ENCODE measurements at regions not wholly inside any gene's neighbourhood (a gene's known extent, or its start where the extent isn't known, plus 50 kb on each side); places are given as distances from the start of the nearest gene placed in this dataset.

- no peaks in the 10 kb centered on the region for H3K36me3 ChIP-seq (ENCODE audit: control insufficient read depth, low read length)
- H3K4me1 ChIP-seq (ENCODE audit: control insufficient read depth, low read length), result no peaks in the 10 kb centered on the region
- H3K79me2 ChIP-seq (ENCODE audit: control insufficient read depth, low read length), result no peaks in the 10 kb centered on the region
- H3F3A ChIP-seq (ENCODE audit: control insufficient read depth, insufficient read depth), result no peaks in the 10 kb centered on the region
- no peaks in the 10 kb centered on the region for H3K9me3 ChIP-seq (ENCODE audit: control insufficient read depth, insufficient read depth, low read length)
- no peak overlapping the region for H3K4me3 ChIP-seq (ENCODE audit: low read length)
- TF ChIP-seq EZH2phosphoT487 (IDR thresholded peaks at IDR 0.05; ENCODE audit: borderline replicate concordance, low read length) (no peak), CTCF (IDR thresholded peaks at IDR 0.05; ENCODE audit: low read depth, low read length, poor library complexity, severe bottlenecking) (no peak)
- H4K20me1 ChIP-seq (ENCODE audit: control insufficient read depth, insufficient read depth, low read depth, low read length), result no peaks in the 10 kb centered on the region
- H3K4me2 ChIP-seq (ENCODE audit: low read length), result no peak overlapping the region
- no peaks in the 10 kb centered on the region for H3K9me2 ChIP-seq (replicated peaks; ENCODE audit: control insufficient read depth, low read length)
- no peak overlapping the region for H3K27ac ChIP-seq (ENCODE audit: low read depth, low read length)
- no peaks in the 10 kb centered on the region for H3K27me3 ChIP-seq (ENCODE audit: control insufficient read depth, low read length)
Observed at GRCh38 chr5:18828351-18828750, 1159.6 kb downstream of the CDH18 start.

GRCh38 chr5:18829539-18829938 is 1158.5 kb downstream of the CDH18 start:
- no peaks in the 10 kb centered on the region for H3K9me3 ChIP-seq (ENCODE audit: control insufficient read depth, insufficient read depth, low read length)
- no peaks in the 10 kb centered on the region for H4K20me1 ChIP-seq (ENCODE audit: control insufficient read depth, insufficient read depth, low read depth, low read length)
- no peaks in the 10 kb centered on the region for H3K4me1 ChIP-seq (ENCODE audit: control insufficient read depth, low read length)
- H3K36me3 ChIP-seq (ENCODE audit: control insufficient read depth, low read length), result no peaks in the 10 kb centered on the region
- no peaks in the 10 kb centered on the region for H3F3A ChIP-seq (ENCODE audit: control insufficient read depth, insufficient read depth)
- no peak overlapping the region for H3K4me3 ChIP-seq (ENCODE audit: low read length)
- H3K27me3 ChIP-seq (ENCODE audit: control insufficient read depth, low read length), result no peaks in the 10 kb centered on the region
- H3K4me2 ChIP-seq (ENCODE audit: low read length), result no peak overlapping the region
- H3K27ac ChIP-seq (ENCODE audit: low read depth, low read length), result no peak overlapping the region
- no peaks in the 10 kb centered on the region for H3K9me2 ChIP-seq (replicated peaks; ENCODE audit: control insufficient read depth, low read length)
- TF ChIP-seq CTCF (IDR thresholded peaks at IDR 0.05; ENCODE audit: low read depth, low read length, poor library complexity, severe bottlenecking) (no peak), EZH2phosphoT487 (IDR thresholded peaks at IDR 0.05; ENCODE audit: borderline replicate concordance, low read length) (no peak)
- H3K79me2 ChIP-seq (ENCODE audit: control insufficient read depth, low read length), result no peaks in the 10 kb centered on the region

- no peak overlapping the region for H3K4me3 ChIP-seq (ENCODE audit: low read length)
- no peaks in the 10 kb centered on the region for H3K9me2 ChIP-seq (replicated peaks; ENCODE audit: control insufficient read depth, low read length)
- no peaks in the 10 kb centered on the region for H3K36me3 ChIP-seq (ENCODE audit: control insufficient read depth, low read length)
- H3K27ac ChIP-seq (ENCODE audit: low read depth, low read length), result no peak overlapping the region
- H3K9me3 ChIP-seq (ENCODE audit: control insufficient read depth, insufficient read depth, low read length), result no peaks in the 10 kb centered on the region
- H3F3A ChIP-seq (ENCODE audit: control insufficient read depth, insufficient read depth), result no peaks in the 10 kb centered on the region
- no peaks in the 10 kb centered on the region for H3K27me3 ChIP-seq (ENCODE audit: control insufficient read depth, low read length)
- no peaks in the 10 kb centered on the region for H3K79me2 ChIP-seq (ENCODE audit: control insufficient read depth, low read length)
- no peaks in the 10 kb centered on the region for H4K20me1 ChIP-seq (ENCODE audit: control insufficient read depth, insufficient read depth, low read depth, low read length)
- TF ChIP-seq EZH2phosphoT487 (IDR thresholded peaks at IDR 0.05; ENCODE audit: borderline replicate concordance, low read length) (no peak), CTCF (IDR thresholded peaks at IDR 0.05; ENCODE audit: low read depth, low read length, poor library complexity, severe bottlenecking) (no peak)
- H3K4me1 ChIP-seq (ENCODE audit: control insufficient read depth, low read length), result no peaks in the 10 kb centered on the region
- H3K4me2 ChIP-seq (ENCODE audit: low read length), result no peak overlapping the region
Observed at GRCh38 chr5:18850216-18850615, 1137.8 kb downstream of the CDH18 start.

- H3K27ac ChIP-seq (ENCODE audit: low read depth, low read length), result no peak overlapping the region
- no peak overlapping the region for H3K4me3 ChIP-seq (ENCODE audit: low read length)
- no peaks in the 10 kb centered on the region for H3K36me3 ChIP-seq (ENCODE audit: control insufficient read depth, low read length)
- no peaks in the 10 kb centered on the region for H3K4me1 ChIP-seq (ENCODE audit: control insufficient read depth, low read length)
- H3K27me3 ChIP-seq (ENCODE audit: control insufficient read depth, low read length), result no peaks in the 10 kb centered on the region
- no peaks in the 10 kb centered on the region for H3K9me3 ChIP-seq (ENCODE audit: control insufficient read depth, insufficient read depth, low read length)
- H3K9me2 ChIP-seq (replicated peaks; ENCODE audit: control insufficient read depth, low read length), result no peaks in the 10 kb centered on the region
- no peaks in the 10 kb centered on the region for H3F3A ChIP-seq (ENCODE audit: control insufficient read depth, insufficient read depth)
- H3K4me2 ChIP-seq (ENCODE audit: low read length), result no peak overlapping the region
- TF ChIP-seq CTCF (IDR thresholded peaks at IDR 0.05; ENCODE audit: low read depth, low read length, poor library complexity, severe bottlenecking), result no peak
- no peak for TF ChIP-seq EZH2phosphoT487 (IDR thresholded peaks at IDR 0.05; ENCODE audit: borderline replicate concordance, low read length)
- H3K79me2 ChIP-seq (ENCODE audit: control insufficient read depth, low read length), result no peaks in the 10 kb centered on the region
- no peaks in the 10 kb centered on the region for H4K20me1 ChIP-seq (ENCODE audit: control insufficient read depth, insufficient read depth, low read depth, low read length)
Observed at GRCh38 chr5:18872978-18873377, 1115.0 kb downstream of the CDH18 start.
